HCT116 (cell line): ENCODE measurements at regions not wholly inside any gene's neighbourhood (a gene's known extent, or its start where the extent isn't known, plus 50 kb on each side); places are given as distances from the start of the nearest gene placed in this dataset.

ENCODE experiments used
- ATAC-seq: fragments of 200-7000 bp; cut with Tn5 transposase; 2 replicates; pipeline ENCODE4 v1.9.1; 2020; ENCODE audit warnings: mild to moderate bottlenecking, moderate library complexity
- BruUV-seq: library from RNA; stranded (reverse); fragments of 400-500 nt; replicated peaks from 2 replicates; lab custom pipeline; 2021; lab: Mats Ljungman, UMichigan
- CTCF ChIA-PET: fragments of 300-600 bp; sonication (Branson Sonifier 250); formaldehyde crosslinking; loops from one replicate; lab custom pipeline; 2021; ENCODE audit warnings: antibody characterized with exemption; lab: Charles Lee
- POLR2A ChIA-PET: fragments of 300-600, 350-600 bp; sonication (Branson Sonifier 250); formaldehyde crosslinking; loops from one replicate; lab custom pipeline; 2021; ENCODE audit warnings: antibody characterized with exemption; lab: Charles Lee
- RAD21 ChIA-PET, 2 experiments: fragments of 300-600 bp; sonication (Branson Sonifier 250); formaldehyde crosslinking; loops; one replicate each; lab custom pipeline; 2023; ENCODE audit warnings: low total read pairs in 2 of 2; ENCODE audit not compliant: uncharacterized antibody in 2 of 2, unreplicated experiment in 2 of 2, low non-redundant PET in 1 of 2; lab: Charles Lee
- DNase-seq: peaks from one replicate; pipeline ENCODE4 v3.0.0-alpha.2; 2010; ENCODE audit warnings: low read depth, low spot score
- H2AFZ ChIP-seq: fragments of 200-600 bp; shearing (Covaris generic), sonication (generic); 2 replicates; pipeline ENCODE4 v1.6.1; 2017; ENCODE audit warnings: low read depth, mixed run types, mixed read lengths, antibody characterized with exemption, low read length; ENCODE audit not compliant: poor library complexity, severe bottlenecking
- H3K27ac ChIP-seq: 2 replicates; pipeline ENCODE4 v1.5.1; 2012; ENCODE audit warnings: low read depth, low read length
- H3K27me3 ChIP-seq: fragments of 200-600 bp; sonication (generic); 2 replicates; pipeline ENCODE4 v1.6.1; 2016; ENCODE audit warnings: mixed run types, low read length, mixed read lengths; ENCODE audit not compliant: insufficient read depth
- H3K36me3 ChIP-seq, 2 experiments: fragments of 200-500 bp in 1 of 2; fragments of 200-600 bp in 1 of 2; sonication (Bioruptor generic) in 1 of 2; sonication (generic) in 1 of 2; 2 replicates each; pipeline versions ENCODE4 v1.5.1 to v1.6.1; 2014 to 2016; ENCODE audit warnings: low read length in 2 of 2, inconsistent platforms in 1 of 2, mixed read lengths in 1 of 2, mixed run types in 1 of 2; ENCODE audit not compliant: insufficient read depth in 2 of 2, control insufficient read depth in 1 of 2
- H3K4me1 ChIP-seq, 2 experiments: fragments of 200-600 bp in 1 of 2; sonication (generic) in 1 of 2; 2 replicates each; pipeline versions ENCODE4 v1.5.1 to v1.6.1; 2012 to 2017; ENCODE audit warnings: low read length in 2 of 2, inconsistent platforms in 1 of 2, mild to moderate bottlenecking in 1 of 2, mixed read lengths in 1 of 2, mixed run types in 1 of 2, moderate library complexity in 1 of 2; ENCODE audit not compliant: insufficient read depth in 2 of 2, control insufficient read depth in 1 of 2
- H3K4me2 ChIP-seq: fragments of 200-600 bp; sonication (generic); 2 replicates; pipeline ENCODE4 v1.6.1; 2017; ENCODE audit warnings: mixed run types, low read length, mixed read lengths
- H3K4me3 ChIP-seq, 2 experiments: fragments of 200-600 bp in 1 of 2; sonication (generic) in 1 of 2; replicated peaks in 1 of 2; 2 replicates each; pipeline ENCODE4 v1.5.1; 2011 to 2016; ENCODE audit warnings: low read length in 2 of 2, control low read depth in 1 of 2, low read depth in 1 of 2, mild to moderate bottlenecking in 1 of 2, mixed read lengths in 1 of 2, mixed run types in 1 of 2
- H3K79me2 ChIP-seq: fragments of 200-600 bp; sonication (generic); 2 replicates; pipeline ENCODE4 v1.6.1; 2017; ENCODE audit warnings: mild to moderate bottlenecking, mixed run types, low read length, moderate library complexity, mixed read lengths; ENCODE audit not compliant: insufficient read depth
- H3K9ac ChIP-seq: fragments of 200-600 bp; sonication (generic); 2 replicates; pipeline ENCODE4 v1.6.1; 2016; ENCODE audit warnings: low read length, mixed read lengths
- H3K9me2 ChIP-seq: fragments of 200-600 bp; sonication (generic), shearing (Covaris generic); 2 replicates; pipeline ENCODE4 v1.6.1; 2017; ENCODE audit warnings: mixed run types, mild to moderate bottlenecking, moderate library complexity; ENCODE audit not compliant: insufficient read depth
- H3K9me3 ChIP-seq, 2 experiments: fragments of 200-500 bp in 1 of 2; fragments of 200-600 bp in 1 of 2; sonication (Bioruptor generic) in 1 of 2; sonication (generic) in 1 of 2; 2 replicates each; pipeline ENCODE4 v1.6.1; 2014 to 2017; ENCODE audit warnings: low read length in 2 of 2, mixed read lengths in 2 of 2, inconsistent platforms in 1 of 2, low read depth in 1 of 2, mild to moderate bottlenecking in 1 of 2, mixed run types in 1 of 2, moderate library complexity in 1 of 2; ENCODE audit not compliant: control insufficient read depth in 1 of 2, insufficient read depth in 1 of 2
- H4K20me1 ChIP-seq: fragments of 200-600 bp; sonication (generic), shearing (Covaris generic); 2 replicates; pipeline ENCODE4 v1.6.1; 2017; ENCODE audit warnings: mixed run types, mild to moderate bottlenecking, moderate library complexity; ENCODE audit not compliant: insufficient read depth
- CBX3 ChIP-seq: IDR thresholded peaks from 2 replicates; pipeline ENCODE4 v1.6.1; 2012; ENCODE audit warnings: low read depth
- CEBPB ChIP-seq: IDR thresholded peaks from 2 replicates; pipeline ENCODE4 v1.6.1; 2012; ENCODE audit warnings: low read depth
- EGR1 ChIP-seq: IDR thresholded peaks from 2 replicates; pipeline ENCODE4 v1.6.1; 2012; ENCODE audit warnings: low read depth
- ELF1 ChIP-seq: IDR thresholded peaks from 2 replicates; pipeline ENCODE4 v1.6.1; 2012; ENCODE audit warnings: low read depth, borderline replicate concordance
- EZH2 ChIP-seq: fragments of 200-600 bp; sonication (generic); IDR thresholded peaks from 2 replicates; pipeline ENCODE4 v1.6.1; 2017; ENCODE audit warnings: antibody characterized with exemption, mixed run types
- EZH2phosphoT487 ChIP-seq: fragments of 200-600 bp; IDR thresholded peaks from 2 replicates; pipeline ENCODE4 v1.6.1; 2018; ENCODE audit warnings: antibody characterized with exemption, borderline replicate concordance
- FOSL1 ChIP-seq: IDR thresholded peaks from 2 replicates; pipeline ENCODE4 v1.6.1; 2012; ENCODE audit warnings: low read depth
- JUND ChIP-seq: IDR thresholded peaks from 2 replicates; pipeline ENCODE4 v1.6.1; 2012
- RAD21 ChIP-seq: IDR thresholded peaks from 2 replicates; pipeline ENCODE4 v1.6.1; 2012; ENCODE audit warnings: low read depth, mild to moderate bottlenecking
- SIN3A ChIP-seq: IDR thresholded peaks from 2 replicates; pipeline ENCODE4 v1.6.1; 2012; ENCODE audit warnings: low read depth
- SP1 ChIP-seq: IDR thresholded peaks from 2 replicates; pipeline ENCODE4 v1.6.1; 2012; ENCODE audit warnings: low read depth
- SRF ChIP-seq: IDR thresholded peaks from 2 replicates; pipeline ENCODE4 v1.6.1; 2012; ENCODE audit warnings: low read depth
- TCF7L2 ChIP-seq: IDR thresholded peaks from 2 replicates; pipeline ENCODE4 v1.7.0; 2011; ENCODE audit warnings: borderline replicate concordance, inconsistent platforms; ENCODE audit not compliant: insufficient read depth, insufficient read length; ENCODE audit errors: extremely low read depth
- ZFX ChIP-seq: fragments of 450-650 bp; IDR thresholded peaks from 2 replicates; pipeline ENCODE4 v1.6.1; 2017
- ZNF274 ChIP-seq: fragments of 200-500 bp; sonication (Bioruptor generic); IDR thresholded peaks from 2 replicates; pipeline ENCODE4 v1.6.1; 2014; ENCODE audit warnings: mild to moderate bottlenecking, low read depth, low read length, inconsistent platforms
- intact Hi-C: fragments of 100-400 bp; cut with micrococcal nuclease; formaldehyde crosslinking; loops from 2 replicates; pipeline ENCODE4 v1.10.0; 2022
- TF ChIP-seq, protein P1 (sequence below): IDR thresholded peaks from 2 replicates; pipeline ENCODE4 v1.6.1; 2012
- TF ChIP-seq, protein P2 (sequence below): IDR thresholded peaks from 2 replicates; pipeline ENCODE4 v1.6.1; 2011; ENCODE audit warnings: mild to moderate bottlenecking, low read length, moderate library complexity; ENCODE audit not compliant: insufficient replicate concordance; ENCODE audit errors: extremely low read depth
- TF ChIP-seq, protein P3 (sequence below): IDR thresholded peaks from 2 replicates; pipeline ENCODE4 v1.6.1; 2012
- TF ChIP-seq, protein P4 (sequence below): IDR thresholded peaks from 2 replicates; pipeline ENCODE4 v1.6.1; 2012; ENCODE audit warnings: low read depth

DNA sequence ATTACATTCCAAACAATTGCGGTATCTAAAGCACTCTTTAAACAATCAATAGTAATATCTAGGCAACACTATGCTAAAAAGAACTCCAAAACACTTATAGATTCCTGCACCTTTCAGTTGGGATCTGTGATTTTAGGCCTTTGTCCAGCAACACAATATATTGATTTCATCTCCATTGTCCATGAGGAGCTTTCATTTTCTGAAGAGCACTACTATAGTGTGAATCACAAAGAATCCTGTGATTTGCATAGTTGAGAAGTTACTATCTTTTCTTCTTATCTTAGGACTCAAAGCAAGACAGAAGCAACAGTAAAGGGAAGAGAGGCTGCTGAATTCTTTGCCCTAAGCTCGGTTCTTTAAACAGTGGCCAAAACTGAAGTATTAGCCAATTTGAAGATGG lies 846.8 kb downstream of the IPMK start:
- no peak overlapping the region for H3K4me2 ChIP-seq
- ATAC-seq (no peak), DNase-seq (no peak)
- H3K4me1 ChIP-seq, result no peaks in the 10 kb centered on the region
- no peak overlapping the region for H3K9ac ChIP-seq
- H3K4me3 ChIP-seq, result no peak overlapping the region
- H3K27ac ChIP-seq, result no peak overlapping the region
- intact Hi-C loops, result no loop called here
- no peaks in the 10 kb centered on the region for H4K20me1 ChIP-seq
- no peaks in the 10 kb centered on the region for H3K79me2 ChIP-seq
- CTCF ChIA-PET, result no interaction called here
- no peak overlapping the region for H2AFZ ChIP-seq
- no peaks in the 10 kb centered on the region for H3K27me3 ChIP-seq
- H3K9me3 ChIP-seq, result peaks cover 0 to 4% of the 10 kb centered on the region in 2 experiments; a peak in 2 of 4 replicates
- RAD21 ChIA-PET, result no interaction called here
- no peaks in the 10 kb centered on the region for H3K36me3 ChIP-seq
- POLR2A ChIA-PET, result no interaction called here
- H3K9me2 ChIP-seq, result no peaks in the 10 kb centered on the region
- BruUV-seq, result no TSS peak
- TF ChIP-seq, protein P1, sequence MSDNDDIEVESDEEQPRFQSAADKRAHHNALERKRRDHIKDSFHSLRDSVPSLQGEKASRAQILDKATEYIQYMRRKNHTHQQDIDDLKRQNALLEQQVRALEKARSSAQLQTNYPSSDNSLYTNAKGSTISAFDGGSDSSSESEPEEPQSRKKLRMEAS, result no peak
- TF ChIP-seq RAD21 (no peak), SP1 (no peak), EGR1 (no peak), CEBPB (no peak), ELF1 (no peak), CBX3 (no peak), ZFX (no peak), EZH2phosphoT487 (no peak), JUND (no peak), SIN3A (no peak), FOSL1 (no peak), TCF7L2 (no peak), ZNF274 (no peak), EZH2 (no peak), SRF (no peak)
- TF ChIP-seq, protein P2, sequence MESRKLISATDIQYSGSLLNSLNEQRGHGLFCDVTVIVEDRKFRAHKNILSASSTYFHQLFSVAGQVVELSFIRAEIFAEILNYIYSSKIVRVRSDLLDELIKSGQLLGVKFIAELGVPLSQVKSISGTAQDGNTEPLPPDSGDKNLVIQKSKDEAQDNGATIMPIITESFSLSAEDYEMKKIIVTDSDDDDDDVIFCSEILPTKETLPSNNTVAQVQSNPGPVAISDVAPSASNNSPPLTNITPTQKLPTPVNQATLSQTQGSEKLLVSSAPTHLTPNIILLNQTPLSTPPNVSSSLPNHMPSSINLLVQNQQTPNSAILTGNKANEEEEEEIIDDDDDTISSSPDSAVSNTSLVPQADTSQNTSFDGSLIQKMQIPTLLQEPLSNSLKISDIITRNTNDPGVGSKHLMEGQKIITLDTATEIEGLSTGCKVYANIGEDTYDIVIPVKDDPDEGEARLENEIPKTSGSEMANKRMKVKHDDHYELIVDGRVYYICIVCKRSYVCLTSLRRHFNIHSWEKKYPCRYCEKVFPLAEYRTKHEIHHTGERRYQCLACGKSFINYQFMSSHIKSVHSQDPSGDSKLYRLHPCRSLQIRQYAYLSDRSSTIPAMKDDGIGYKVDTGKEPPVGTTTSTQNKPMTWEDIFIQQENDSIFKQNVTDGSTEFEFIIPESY, result no peak
- TF ChIP-seq, protein P3, sequence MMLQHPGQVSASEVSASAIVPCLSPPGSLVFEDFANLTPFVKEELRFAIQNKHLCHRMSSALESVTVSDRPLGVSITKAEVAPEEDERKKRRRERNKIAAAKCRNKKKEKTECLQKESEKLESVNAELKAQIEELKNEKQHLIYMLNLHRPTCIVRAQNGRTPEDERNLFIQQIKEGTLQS, result no peak
- TF ChIP-seq, protein P4, sequence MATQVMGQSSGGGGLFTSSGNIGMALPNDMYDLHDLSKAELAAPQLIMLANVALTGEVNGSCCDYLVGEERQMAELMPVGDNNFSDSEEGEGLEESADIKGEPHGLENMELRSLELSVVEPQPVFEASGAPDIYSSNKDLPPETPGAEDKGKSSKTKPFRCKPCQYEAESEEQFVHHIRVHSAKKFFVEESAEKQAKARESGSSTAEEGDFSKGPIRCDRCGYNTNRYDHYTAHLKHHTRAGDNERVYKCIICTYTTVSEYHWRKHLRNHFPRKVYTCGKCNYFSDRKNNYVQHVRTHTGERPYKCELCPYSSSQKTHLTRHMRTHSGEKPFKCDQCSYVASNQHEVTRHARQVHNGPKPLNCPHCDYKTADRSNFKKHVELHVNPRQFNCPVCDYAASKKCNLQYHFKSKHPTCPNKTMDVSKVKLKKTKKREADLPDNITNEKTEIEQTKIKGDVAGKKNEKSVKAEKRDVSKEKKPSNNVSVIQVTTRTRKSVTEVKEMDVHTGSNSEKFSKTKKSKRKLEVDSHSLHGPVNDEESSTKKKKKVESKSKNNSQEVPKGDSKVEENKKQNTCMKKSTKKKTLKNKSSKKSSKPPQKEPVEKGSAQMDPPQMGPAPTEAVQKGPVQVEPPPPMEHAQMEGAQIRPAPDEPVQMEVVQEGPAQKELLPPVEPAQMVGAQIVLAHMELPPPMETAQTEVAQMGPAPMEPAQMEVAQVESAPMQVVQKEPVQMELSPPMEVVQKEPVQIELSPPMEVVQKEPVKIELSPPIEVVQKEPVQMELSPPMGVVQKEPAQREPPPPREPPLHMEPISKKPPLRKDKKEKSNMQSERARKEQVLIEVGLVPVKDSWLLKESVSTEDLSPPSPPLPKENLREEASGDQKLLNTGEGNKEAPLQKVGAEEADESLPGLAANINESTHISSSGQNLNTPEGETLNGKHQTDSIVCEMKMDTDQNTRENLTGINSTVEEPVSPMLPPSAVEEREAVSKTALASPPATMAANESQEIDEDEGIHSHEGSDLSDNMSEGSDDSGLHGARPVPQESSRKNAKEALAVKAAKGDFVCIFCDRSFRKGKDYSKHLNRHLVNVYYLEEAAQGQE, result no peak
